ENCODE measurements at regions not wholly inside any gene's neighbourhood (a gene's known extent, or its start where the extent isn't known, plus 50 kb on each side); places are given as distances from the start of the nearest gene placed in this dataset.

DNA sequence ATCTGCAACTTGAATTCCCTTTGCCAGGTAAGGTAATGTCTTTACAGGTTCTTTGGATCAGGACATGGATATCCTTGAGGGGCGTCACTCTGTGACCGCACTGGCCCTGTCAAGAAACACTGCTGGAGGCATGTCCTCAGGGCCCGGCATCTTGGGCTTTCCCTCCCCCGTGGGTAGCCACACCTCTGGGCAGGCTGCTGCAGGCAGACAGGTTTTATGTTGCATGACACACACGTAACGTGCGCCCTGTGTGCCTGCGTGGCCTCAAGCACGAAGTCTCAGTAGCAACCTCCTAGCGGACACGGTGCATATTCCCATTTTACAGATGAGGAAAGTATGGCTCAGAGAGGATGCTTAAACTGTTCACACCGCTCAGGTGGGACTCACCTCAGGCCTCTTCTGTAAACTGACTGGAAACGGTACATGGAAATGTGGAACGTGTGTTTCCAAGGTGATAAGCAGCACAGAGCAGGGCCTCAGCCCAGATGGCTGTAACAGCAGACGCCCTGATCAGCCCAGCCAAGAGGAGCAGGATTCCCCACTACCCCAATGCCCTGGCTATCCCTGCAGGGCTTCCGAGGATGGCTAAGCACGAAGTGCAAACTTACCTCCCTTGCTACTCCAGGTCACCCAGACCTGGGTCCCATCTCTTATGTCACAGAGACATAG, 553.6 kb downstream of the TCERG1L start:
- no peak overlapping the region for H4K8ac ChIP-seq (replicated peaks; ENCODE audit: insufficient read length, low read depth, low read length)
- no peak overlapping the region for H3K9ac ChIP-seq (ENCODE audit: extremely low read depth, insufficient read length, low read length)
- H4K91ac ChIP-seq (ENCODE audit: insufficient read length, low read depth, low read length), result no peak overlapping the region
- Mint-ChIP-seq H3K4me3 (no peak overlapping the region), H3K4me1 (no peaks in the 10 kb centered on the region), H3K9me3 (peaks cover 4 to 9% of the 10 kb centered on the region in 2 experiments; a peak in 2 of 5 replicates), H3K36me3 (ENCODE audit: insufficient read depth in 1 of 3, low read depth in 3 of 3) (no peaks in the 10 kb centered on the region; a peak in 2 of 7 replicates), H3K27ac (no peak overlapping the region; a peak in 1 of 7 replicates), H3K27me3 (ENCODE audit: low read depth) (peaks cover 4% of the 10 kb centered on the region; the same call in 1 of the 2 replicates)
- H3T11ph ChIP-seq (ENCODE audit: low read length), result no peak overlapping the region
- DNase-seq, result no peak
- H3K14ac ChIP-seq (ENCODE audit: insufficient read depth, low read length), result no peak overlapping the region
- H4K5ac ChIP-seq (ENCODE audit: insufficient read length, low read depth, low read length), result no peak overlapping the region
- H2AK5ac ChIP-seq (ENCODE audit: insufficient read length, low read length), result no peak overlapping the region
- no peaks in the 10 kb centered on the region for H3K4me1 ChIP-seq (ENCODE audit: insufficient read depth, low read length)
- no peak overlapping the region for H2AFZ ChIP-seq (ENCODE audit: low read length)
- no peaks in the 10 kb centered on the region for H3K79me1 ChIP-seq (ENCODE audit: insufficient read depth, low read depth, low read length, poor library complexity, severe bottlenecking)
- no peaks in the 10 kb centered on the region for H4K20me1 ChIP-seq (ENCODE audit: control insufficient read depth, insufficient read depth, insufficient read length)
- H3K27ac ChIP-seq (ENCODE audit: insufficient read length, low read depth, low read length), result no peak overlapping the region
- H3K79me2 ChIP-seq (ENCODE audit: insufficient read depth, low read length), result no peaks in the 10 kb centered on the region
- TF ChIP-seq CTCF (conservative IDR thresholded peaks at IDR 0.05), result no peak
- H2BK120ac ChIP-seq (ENCODE audit: low read depth, low read length, poor library complexity, severe bottlenecking), result no peak overlapping the region
- H3K4ac ChIP-seq (ENCODE audit: low read depth, low read length), result no peak overlapping the region
- no CpG with 5 or more reads among the region's 17 CpGs for WGBS (ENCODE audit: extremely low coverage, insufficient read length, low lambda C conversion rate)
- no peak overlapping the region for H3K18ac ChIP-seq (ENCODE audit: insufficient read length, low read depth, low read length)
- H2BK5ac ChIP-seq (ENCODE audit: insufficient read length, low read length), result no peak overlapping the region
- H2BK12ac ChIP-seq (ENCODE audit: insufficient read length, low read depth, low read length), result no peak overlapping the region
- H3K4me2 ChIP-seq (ENCODE audit: insufficient read depth, insufficient read length, low read length), result no peak overlapping the region
- no peak overlapping the region for H3K23ac ChIP-seq (ENCODE audit: insufficient read length, low read depth, low read length)
- no peaks in the 10 kb centered on the region for H3K27me3 ChIP-seq (ENCODE audit: insufficient read depth, low read length)
- H3K23me2 ChIP-seq (ENCODE audit: insufficient read length, low read depth, low read length, poor library complexity, severe bottlenecking), result no peaks in the 10 kb centered on the region
- H3K9me3 ChIP-seq (ENCODE audit: control insufficient read depth, low read depth, low read length), result no peaks in the 10 kb centered on the region
- no peak overlapping the region for H2BK15ac ChIP-seq (ENCODE audit: low read depth, low read length)
- no peak overlapping the region for H2BK20ac ChIP-seq (ENCODE audit: low read depth, low read length, poor library complexity, severe bottlenecking)
- no peak overlapping the region for H3K56ac ChIP-seq (ENCODE audit: insufficient read length, low read depth, low read length)

All from H9 (cell line).